ENCODE measurements at regions not wholly inside any gene's neighbourhood (a gene's known extent, or its start where the extent isn't known, plus 50 kb on each side); places are given as distances from the start of the nearest gene placed in this dataset.

GRCh38 chr6:135748189-135748588 lies 103.3 kb upstream of the PDE7B start:
- DNase-seq (no peak), ATAC-seq (ENCODE audit: insufficient read depth, low read depth) (no peak)
- Histone ChIP-seq H3K9ac (ENCODE audit: low read depth, low read length) (no peak overlapping the region), H3K4me1 (ENCODE audit: insufficient read depth, low read length) (no peaks in the 10 kb centered on the region), H3K9me3 (ENCODE audit: insufficient read depth, low read length, severe bottlenecking) (no peaks in the 10 kb centered on the region), H4K20me1 (ENCODE audit: insufficient read depth, low read length) (no peaks in the 10 kb centered on the region), H3K4me3 (ENCODE audit: low read depth in 1 of 2, low read length in 2 of 2) (no peak overlapping the region), H3K79me2 (ENCODE audit: insufficient read depth, low read length) (no peaks in the 10 kb centered on the region), H2AFZ (ENCODE audit: low read depth, low read length) (no peak overlapping the region), H3K27me3 (ENCODE audit: insufficient read depth, low read length, poor library complexity) (peaks cover 6% of the 10 kb centered on the region), H3K36me3 (ENCODE audit: insufficient read depth, low read length) (no peaks in the 10 kb centered on the region), H3K4me2 (ENCODE audit: insufficient read depth, low read length) (no peak overlapping the region), H3K27ac (ENCODE audit: low read length) (no peak overlapping the region)
- no peak for TF ChIP-seq EZH2 (IDR thresholded peaks at IDR 0.05; ENCODE audit: borderline replicate concordance, low read depth, low read length, severe bottlenecking)
- TF ChIP-seq, protein P1, sequence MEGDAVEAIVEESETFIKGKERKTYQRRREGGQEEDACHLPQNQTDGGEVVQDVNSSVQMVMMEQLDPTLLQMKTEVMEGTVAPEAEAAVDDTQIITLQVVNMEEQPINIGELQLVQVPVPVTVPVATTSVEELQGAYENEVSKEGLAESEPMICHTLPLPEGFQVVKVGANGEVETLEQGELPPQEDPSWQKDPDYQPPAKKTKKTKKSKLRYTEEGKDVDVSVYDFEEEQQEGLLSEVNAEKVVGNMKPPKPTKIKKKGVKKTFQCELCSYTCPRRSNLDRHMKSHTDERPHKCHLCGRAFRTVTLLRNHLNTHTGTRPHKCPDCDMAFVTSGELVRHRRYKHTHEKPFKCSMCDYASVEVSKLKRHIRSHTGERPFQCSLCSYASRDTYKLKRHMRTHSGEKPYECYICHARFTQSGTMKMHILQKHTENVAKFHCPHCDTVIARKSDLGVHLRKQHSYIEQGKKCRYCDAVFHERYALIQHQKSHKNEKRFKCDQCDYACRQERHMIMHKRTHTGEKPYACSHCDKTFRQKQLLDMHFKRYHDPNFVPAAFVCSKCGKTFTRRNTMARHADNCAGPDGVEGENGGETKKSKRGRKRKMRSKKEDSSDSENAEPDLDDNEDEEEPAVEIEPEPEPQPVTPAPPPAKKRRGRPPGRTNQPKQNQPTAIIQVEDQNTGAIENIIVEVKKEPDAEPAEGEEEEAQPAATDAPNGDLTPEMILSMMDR (IDR thresholded peaks at IDR 0.05; ENCODE audit: borderline replicate concordance, extremely low read depth, low read length, poor library complexity, severe bottlenecking): no peak

- Histone ChIP-seq H3K4me2 (ENCODE audit: insufficient read depth, low read length) (no peak overlapping the region), H3K4me3 (ENCODE audit: low read depth in 1 of 2, low read length in 2 of 2) (no peak overlapping the region), H2AFZ (ENCODE audit: low read depth, low read length) (no peak overlapping the region), H3K36me3 (ENCODE audit: insufficient read depth, low read length) (no peaks in the 10 kb centered on the region), H4K20me1 (ENCODE audit: insufficient read depth, low read length) (no peaks in the 10 kb centered on the region), H3K79me2 (ENCODE audit: insufficient read depth, low read length) (no peaks in the 10 kb centered on the region), H3K27ac (ENCODE audit: low read length) (no peak overlapping the region), H3K4me1 (ENCODE audit: insufficient read depth, low read length) (no peaks in the 10 kb centered on the region), H3K9me3 (ENCODE audit: insufficient read depth, low read length, severe bottlenecking) (no peaks in the 10 kb centered on the region), H3K27me3 (ENCODE audit: insufficient read depth, low read length, poor library complexity) (peaks cover 6% of the 10 kb centered on the region), H3K9ac (ENCODE audit: low read depth, low read length) (no peak overlapping the region)
- no peak for DNase-seq
- no peak for TF ChIP-seq EZH2 (IDR thresholded peaks at IDR 0.05; ENCODE audit: borderline replicate concordance, low read depth, low read length, severe bottlenecking)
- TF ChIP-seq, protein P1 (IDR thresholded peaks at IDR 0.05; ENCODE audit: borderline replicate concordance, extremely low read depth, low read length, poor library complexity, severe bottlenecking): no peak
- ATAC-seq (ENCODE audit: insufficient read depth, low read depth): no peak
These were observed 101.4 kb upstream of the PDE7B start for GRCh38 chr6:135750081-135750480.

GRCh38 chr6:135753196-135753595 lies 98.3 kb upstream of the PDE7B start:
- Histone ChIP-seq H3K27me3 (ENCODE audit: insufficient read depth, low read length, poor library complexity) (peaks cover 3% of the 10 kb centered on the region), H3K4me2 (ENCODE audit: insufficient read depth, low read length) (no peak overlapping the region), H3K79me2 (ENCODE audit: insufficient read depth, low read length) (no peaks in the 10 kb centered on the region), H3K9ac (ENCODE audit: low read depth, low read length) (no peak overlapping the region), H3K4me3 (ENCODE audit: low read depth in 1 of 2, low read length in 2 of 2) (no peak overlapping the region), H3K36me3 (ENCODE audit: insufficient read depth, low read length) (no peaks in the 10 kb centered on the region), H4K20me1 (ENCODE audit: insufficient read depth, low read length) (no peaks in the 10 kb centered on the region), H2AFZ (ENCODE audit: low read depth, low read length) (no peak overlapping the region), H3K4me1 (ENCODE audit: insufficient read depth, low read length) (no peaks in the 10 kb centered on the region), H3K9me3 (ENCODE audit: insufficient read depth, low read length, severe bottlenecking) (no peaks in the 10 kb centered on the region), H3K27ac (ENCODE audit: low read length) (no peak overlapping the region)
- ATAC-seq (ENCODE audit: insufficient read depth, low read depth): no peak
- DNase-seq: no peak
- TF ChIP-seq, protein P1 (IDR thresholded peaks at IDR 0.05; ENCODE audit: borderline replicate concordance, extremely low read depth, low read length, poor library complexity, severe bottlenecking): no peak
- TF ChIP-seq EZH2 (IDR thresholded peaks at IDR 0.05; ENCODE audit: borderline replicate concordance, low read depth, low read length, severe bottlenecking): no peak

DNA sequence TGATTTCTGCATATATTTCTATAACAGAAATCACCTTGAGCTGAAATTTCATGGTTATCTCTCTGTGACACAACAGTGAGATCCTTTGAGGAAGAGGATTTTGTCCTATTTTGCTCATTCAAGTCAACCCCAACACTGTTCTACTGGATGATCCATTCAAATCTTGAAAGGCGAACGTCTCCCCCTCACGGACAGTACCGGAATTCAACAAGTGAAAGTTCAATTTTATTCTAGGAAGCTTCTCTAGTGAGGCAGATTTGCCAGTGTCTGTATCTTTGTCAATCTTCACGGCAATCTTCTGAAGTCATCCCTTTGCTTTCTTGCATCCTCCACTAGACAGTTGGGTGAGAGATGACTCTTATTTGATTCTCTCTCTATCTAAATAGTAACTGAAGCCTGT lies 91.7 kb upstream of the PDE7B start:
- Histone ChIP-seq H3K36me3 (ENCODE audit: insufficient read depth, low read length) (no peaks in the 10 kb centered on the region), H3K27me3 (ENCODE audit: insufficient read depth, low read length, poor library complexity) (no peaks in the 10 kb centered on the region), H3K9ac (ENCODE audit: low read depth, low read length) (no peak overlapping the region), H3K4me2 (ENCODE audit: insufficient read depth, low read length) (no peak overlapping the region), H3K27ac (ENCODE audit: low read length) (no peak overlapping the region), H3K79me2 (ENCODE audit: insufficient read depth, low read length) (no peaks in the 10 kb centered on the region), H3K9me3 (ENCODE audit: insufficient read depth, low read length, severe bottlenecking) (no peaks in the 10 kb centered on the region), H4K20me1 (ENCODE audit: insufficient read depth, low read length) (no peaks in the 10 kb centered on the region), H3K4me3 (ENCODE audit: low read depth in 1 of 2, low read length in 2 of 2) (no peak overlapping the region), H2AFZ (ENCODE audit: low read depth, low read length) (no peak overlapping the region), H3K4me1 (ENCODE audit: insufficient read depth, low read length) (no peaks in the 10 kb centered on the region)
- ATAC-seq (ENCODE audit: insufficient read depth, low read depth): no peak
- TF ChIP-seq, protein P1 (IDR thresholded peaks at IDR 0.05; ENCODE audit: borderline replicate concordance, extremely low read depth, low read length, poor library complexity, severe bottlenecking): no peak
- TF ChIP-seq EZH2 (IDR thresholded peaks at IDR 0.05; ENCODE audit: borderline replicate concordance, low read depth, low read length, severe bottlenecking): no peak
- DNase-seq: no peak
